ENCODE measurements at regions not wholly inside any gene's neighbourhood (a gene's known extent, or its start where the extent isn't known, plus 50 kb on each side); places are given as distances from the start of the nearest gene placed in this dataset.
"Not testable (repeated sequence)": the region's sequence is repeated elsewhere in the genome, so short reads cannot be mapped to it uniquely, and the experiment has no call there.

DNA sequence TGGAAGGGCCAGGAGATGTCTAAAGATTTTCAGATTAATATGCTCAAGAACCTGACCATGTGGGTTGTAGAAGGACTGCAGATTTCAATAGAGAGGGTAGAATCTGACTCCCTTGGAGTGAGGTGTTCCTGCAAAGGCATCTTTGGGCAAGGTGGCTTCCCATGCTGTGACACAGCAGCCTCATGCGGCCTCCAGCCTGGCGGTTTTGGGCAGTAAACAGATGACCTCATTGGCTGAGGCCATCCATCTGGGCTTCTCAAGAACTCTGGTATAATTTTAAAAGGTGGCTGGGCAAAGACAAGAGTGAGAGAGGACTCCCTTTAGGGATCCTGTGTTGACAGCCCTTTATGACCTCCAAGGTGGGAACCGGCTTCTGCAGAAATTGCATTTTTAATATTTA, 90.3 kb upstream of the ERCC6L2 start:
- no peak for DNase-seq (ENCODE audit: low read depth in 2 of 2)

DNA sequence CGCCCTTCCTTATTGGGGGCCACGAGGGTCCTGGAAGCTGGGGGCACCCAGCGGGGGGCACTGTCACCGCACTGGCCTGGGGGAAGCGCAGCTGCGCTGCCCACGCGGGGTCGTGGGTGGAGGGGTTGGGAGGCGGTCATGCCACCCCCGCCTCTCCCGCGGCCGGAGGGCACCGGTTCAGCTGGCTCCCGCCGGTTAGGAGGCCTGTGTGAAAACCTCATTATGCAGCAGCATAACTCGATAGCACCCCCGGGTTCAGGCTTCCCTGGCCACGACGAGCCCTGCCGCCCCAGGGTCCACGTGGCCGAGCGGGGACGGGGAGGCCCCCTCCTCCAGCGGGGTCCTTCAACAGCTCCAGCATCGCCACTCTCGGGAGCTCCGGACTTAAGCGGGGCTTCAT, 91.2 kb upstream of the ERCC6L2 start:
- no peak for DNase-seq (ENCODE audit: low read depth in 2 of 2)

DNA sequence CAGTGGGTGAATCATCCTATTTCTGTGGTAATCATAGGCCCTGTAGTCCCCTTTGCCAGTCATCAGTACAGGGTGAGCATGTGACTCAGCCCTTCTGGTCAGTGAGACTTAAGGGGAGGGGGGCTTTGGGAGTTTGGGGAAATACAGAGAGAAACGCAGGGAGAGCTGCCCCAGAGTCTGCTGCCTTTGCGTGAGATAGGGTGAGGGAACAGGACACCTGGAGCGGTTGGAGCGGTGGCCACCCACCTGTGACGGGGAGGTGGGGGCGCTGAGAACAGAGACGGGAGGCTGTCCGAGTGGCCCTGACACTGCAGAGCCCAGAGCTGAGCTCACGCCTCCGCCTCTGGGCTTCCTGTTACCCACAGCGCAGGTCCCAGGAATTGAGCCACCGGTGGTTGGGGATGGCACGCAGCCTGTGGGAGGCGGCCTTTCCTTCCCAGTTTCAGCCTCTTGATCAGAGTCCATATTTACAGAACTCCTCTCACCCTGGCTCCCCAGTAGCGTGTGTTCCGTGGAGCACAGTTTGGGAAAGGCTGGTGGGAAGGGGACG, 92.0 kb upstream of the ERCC6L2 start:
- DNase-seq (ENCODE audit: low read depth in 2 of 2), result peak in 1 of 2 donors; percentile 6

DNA sequence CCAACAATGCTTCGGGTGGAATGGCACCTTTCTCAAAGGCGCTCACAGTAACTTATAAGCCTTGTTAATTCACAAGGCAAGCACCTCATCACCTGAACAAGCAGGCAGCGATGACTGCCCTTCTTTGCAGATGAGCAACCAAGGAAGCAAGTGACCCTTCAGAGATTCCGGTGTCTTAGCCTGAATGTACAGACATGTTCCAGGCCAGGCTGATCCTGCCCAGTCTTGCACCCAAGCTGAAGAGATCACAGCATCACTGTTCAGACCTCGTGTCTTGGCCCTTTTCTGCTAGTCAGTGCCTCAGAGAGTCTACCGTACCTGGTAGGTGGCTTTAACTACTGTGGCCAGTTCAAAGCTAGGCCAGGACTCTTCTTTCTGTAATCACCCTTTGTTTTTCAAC, 94.7 kb upstream of the ERCC6L2 start:
- no peak for DNase-seq (ENCODE audit: low read depth in 2 of 2)

DNA sequence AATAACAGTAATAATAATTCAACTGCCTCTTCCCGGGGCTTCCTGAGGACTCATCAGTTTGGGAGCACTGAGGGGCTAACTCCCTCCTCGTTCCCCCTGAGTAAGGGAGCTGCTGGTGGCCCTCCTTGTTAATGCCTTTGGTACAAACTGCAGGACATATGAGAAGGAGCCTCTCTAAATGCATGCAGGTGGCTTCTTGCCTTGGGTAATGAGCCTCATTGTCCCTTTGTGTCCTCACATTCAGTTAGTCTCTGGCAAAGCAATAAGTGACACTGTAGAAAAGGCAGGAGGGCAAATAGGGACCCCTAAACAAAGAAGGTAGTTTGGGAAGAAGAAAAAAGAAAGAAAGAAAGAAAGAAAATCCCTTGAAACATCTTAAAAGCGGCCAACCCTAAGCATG, 95.4 kb upstream of the ERCC6L2 start:
- DNase-seq (ENCODE audit: low read depth in 2 of 2), result no peak

DNA sequence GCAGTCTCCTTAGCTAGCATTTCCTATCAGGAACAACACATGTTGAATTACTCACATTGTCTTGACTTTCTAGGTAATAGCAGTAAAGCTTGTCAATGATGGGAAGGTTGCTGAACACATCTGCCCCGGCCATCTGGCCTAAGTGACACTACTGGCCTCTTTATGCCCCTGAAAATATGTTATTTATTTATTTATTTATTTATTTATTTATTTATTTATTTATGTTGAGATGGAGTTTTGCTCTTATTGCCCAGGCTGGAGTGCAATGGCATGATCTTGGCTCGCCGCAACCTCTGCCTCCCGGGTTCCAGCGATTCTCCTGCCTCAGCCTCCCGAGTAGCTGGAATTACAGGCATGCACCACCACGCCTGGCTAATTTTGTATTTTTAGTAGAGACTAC, 95.9 kb upstream of the ERCC6L2 start:
- DNase-seq (ENCODE audit: low read depth in 2 of 2), result not testable (repeated sequence)

DNA sequence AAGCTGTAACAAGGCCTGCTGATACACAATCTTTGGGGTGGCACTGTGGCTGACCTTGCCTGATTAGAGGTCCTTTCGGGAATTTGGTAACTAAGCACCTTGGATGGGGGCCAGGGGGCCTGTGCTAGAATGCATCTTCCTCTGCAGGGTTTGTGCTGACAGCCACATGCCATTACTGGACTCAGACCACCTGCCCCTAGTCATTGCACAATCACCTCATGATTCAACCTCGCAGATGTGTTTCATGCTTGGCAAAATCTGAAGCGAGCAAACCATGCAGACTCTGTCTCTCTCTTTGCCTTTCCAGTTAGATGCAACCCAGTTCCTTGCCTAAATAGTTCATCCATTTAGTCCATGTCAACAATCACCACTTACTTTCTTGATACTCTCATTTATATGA, 96.5 kb upstream of the ERCC6L2 start:
- no peak for DNase-seq (ENCODE audit: low read depth in 2 of 2)

DNA sequence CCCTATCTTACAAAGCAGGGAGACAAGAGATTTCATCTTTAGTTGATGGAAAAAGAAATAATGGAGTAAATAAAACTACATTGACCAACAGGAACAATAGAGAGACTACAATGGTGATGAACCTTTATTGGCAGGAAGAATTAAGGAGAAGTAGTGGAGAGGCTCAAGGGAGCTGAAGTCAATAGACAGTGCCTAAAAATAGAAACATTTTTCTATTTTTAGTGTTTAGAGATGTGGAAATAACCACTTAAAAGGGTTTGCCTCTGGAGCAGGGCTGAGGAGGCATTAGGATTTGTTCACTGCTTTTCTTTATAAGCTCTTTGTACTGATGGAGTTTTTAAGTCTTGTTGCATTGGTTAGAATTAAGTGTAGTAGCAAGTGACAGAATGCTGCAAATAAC, 98.4 kb upstream of the ERCC6L2 start:
- DNase-seq (ENCODE audit: low read depth in 2 of 2), result no peak

DNA sequence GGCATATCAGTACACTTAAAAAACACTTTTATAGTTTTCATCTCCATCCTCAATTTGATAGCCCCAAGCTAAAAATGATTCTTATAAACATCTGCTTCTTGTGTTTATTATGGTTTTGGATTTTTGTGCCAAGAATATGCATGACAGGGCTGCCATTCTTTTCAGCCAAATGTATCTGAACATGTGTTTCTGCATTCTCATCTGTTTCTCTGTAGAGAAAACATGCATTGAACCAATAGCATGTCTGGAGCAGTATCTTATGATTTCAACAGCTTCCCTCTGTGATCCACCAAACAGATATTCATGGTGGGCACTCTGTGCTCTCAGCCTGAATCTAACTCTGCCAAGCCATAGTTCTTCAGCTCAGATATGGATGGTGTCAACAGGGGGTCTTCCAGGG, 99.3 kb upstream of the ERCC6L2 start:
- DNase-seq (ENCODE audit: low read depth in 2 of 2), result no peak

DNA sequence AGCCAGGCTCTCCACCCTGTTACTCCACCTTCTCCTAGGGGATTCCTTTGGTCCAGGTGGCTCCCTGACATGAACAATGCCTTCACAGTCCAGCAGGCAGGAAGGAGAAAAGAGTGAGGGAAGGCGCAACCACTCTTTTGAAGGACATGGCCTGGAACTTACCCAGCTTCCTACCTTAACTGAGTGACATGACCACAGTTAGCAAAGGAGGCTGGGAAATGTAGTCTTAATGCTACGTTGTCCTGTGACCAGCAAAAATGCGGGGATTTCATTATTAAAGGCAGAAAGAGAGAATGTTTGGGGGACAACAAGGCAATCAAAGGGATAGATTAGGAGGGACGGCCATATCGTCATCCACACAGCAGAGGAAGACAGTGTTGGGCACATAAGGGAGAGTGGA, 100.3 kb upstream of the ERCC6L2 start:
- DNase-seq (ENCODE audit: low read depth in 2 of 2), result no peak

DNA sequence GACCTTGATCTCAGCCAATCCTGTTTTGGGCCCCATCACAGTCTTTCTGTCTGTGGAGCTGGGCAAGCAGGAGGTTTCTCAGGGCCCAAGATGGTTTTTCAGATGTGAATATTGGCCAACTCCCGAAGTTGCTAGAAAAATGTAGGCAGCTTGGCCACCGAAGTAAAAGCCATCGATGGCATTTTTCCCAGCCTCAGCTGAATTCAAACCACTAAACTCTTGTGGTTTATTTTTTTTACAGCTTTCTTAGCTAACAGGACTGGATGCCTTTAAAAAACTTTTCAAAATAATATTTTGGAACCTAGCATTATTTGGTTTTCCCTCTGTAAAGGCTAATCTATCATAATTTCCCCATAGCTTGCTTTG, 102.5 kb upstream of the ERCC6L2 start:
- no peak for DNase-seq (ENCODE audit: low read depth in 2 of 2)

DNA sequence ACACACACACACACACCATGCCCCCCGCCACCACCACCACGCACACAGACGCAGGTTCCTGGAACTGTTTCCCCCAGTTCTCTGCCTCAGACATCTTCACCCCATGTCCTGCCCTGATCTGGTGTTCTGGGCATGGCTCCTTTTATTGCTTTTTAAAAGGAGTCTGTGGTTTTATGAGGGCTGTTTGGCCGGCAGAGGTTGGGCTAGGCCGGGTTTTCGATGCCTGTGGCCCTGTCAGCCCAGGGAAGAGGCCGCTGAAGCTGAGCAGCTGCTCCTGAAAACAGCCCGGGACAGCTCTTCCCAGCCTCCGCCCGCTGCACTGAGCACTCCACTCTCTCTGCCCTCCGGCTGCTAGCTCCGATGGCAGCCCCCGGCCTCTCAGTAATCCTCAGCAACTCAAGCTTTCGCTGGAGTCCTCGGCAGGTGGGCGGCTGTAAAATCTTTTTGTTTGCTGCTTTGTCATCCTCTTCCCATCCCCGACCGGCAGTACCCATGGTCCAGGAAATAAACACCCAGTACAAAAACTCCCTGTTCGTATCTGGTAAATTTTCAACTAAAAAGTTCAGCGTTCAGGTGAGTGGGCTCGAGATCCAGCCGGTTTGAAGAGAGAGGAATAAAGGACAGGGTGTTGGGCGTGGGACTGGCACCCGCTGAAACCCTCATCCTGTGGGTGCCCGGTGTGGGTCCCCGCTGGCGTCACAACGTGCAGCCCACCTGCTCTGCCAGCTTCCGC, 103.0 kb upstream of the ERCC6L2 start:
- DNase-seq (ENCODE audit: low read depth in 2 of 2), result no peak

DNA sequence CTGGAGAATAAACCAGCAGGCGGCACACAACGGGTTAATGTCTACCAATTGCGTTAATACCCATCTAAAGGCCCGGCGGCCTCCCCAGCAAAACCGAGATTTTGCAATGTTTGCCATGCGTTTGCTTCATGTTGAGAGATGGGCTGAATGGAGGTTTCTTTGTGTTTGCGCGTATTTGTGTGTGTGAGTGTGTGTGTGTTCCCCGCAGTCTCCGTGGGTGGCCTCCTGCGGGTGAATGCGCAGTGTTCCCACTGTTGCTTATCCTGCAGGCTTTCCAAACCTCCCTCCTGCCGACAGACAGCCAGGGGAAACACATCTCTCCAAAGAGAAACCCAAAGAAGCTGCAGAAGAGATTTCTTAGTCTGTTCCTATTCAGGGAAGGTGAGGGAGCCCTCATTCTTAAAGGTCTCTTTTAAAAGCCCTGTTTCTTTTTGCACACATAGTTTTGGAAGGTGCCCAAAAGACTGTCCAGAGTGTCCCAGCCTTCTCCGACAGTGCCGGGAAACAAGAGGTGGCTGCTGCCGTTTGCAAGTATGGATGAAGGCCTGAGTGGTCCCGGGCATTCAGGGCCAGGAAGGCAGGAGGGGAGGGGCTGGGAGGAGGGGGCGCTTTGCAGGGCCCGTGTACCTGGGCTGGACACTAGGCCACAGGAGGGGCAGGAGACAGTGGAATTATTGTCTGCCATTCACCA, 103.8 kb upstream of the ERCC6L2 start:
- DNase-seq (ENCODE audit: low read depth in 2 of 2), result no peak

DNA sequence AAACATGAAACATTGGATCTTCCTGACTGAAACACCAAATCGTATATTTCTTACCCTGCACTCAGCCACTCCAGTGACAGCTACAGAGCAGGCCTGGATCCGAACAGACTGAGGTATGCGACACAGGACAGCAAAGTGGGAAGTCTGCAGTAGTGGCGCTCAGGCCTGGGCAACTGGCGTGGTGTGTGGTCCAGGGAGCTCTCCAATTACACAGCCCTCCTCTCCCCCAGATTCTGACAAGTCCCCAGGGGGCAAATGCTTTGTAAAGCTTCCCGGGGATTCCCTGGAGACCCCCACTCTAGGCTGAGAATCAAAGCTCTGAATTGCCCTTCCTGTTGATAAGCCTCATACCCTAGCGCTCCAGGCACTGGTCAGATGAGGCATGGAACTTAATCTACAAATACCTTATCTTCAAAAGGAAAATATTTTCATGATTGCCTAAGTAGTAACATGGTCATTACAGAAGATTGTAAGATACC, 104.8 kb upstream of the ERCC6L2 start:
- DNase-seq (ENCODE audit: low read depth in 2 of 2), result no peak

DNA sequence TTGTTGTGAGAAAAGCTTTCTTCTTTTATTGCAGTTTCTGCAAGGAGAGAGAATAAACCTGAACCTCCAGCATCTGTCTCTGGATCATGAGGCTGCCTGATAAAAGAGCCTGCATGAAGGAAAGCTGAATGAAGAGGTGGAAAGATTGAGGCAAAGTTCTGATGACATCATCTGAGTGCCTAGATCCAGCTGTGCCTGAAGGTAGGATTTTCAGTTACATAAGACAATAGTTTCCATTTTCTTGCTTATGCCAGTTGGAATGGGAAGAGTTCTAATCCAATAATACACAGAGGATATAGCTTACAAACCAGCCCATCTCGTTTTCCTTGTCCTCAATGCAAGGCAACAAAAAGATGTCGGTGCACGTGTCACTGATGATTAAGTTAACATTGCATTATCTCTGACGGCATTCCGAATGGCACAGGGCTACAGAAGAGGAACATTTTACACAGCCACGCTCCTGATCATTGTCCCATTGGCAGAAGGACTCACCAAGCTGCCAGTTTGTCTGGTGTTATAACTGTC, 105.5 kb upstream of the ERCC6L2 start:
- DNase-seq (ENCODE audit: low read depth in 2 of 2), result no peak

DNA sequence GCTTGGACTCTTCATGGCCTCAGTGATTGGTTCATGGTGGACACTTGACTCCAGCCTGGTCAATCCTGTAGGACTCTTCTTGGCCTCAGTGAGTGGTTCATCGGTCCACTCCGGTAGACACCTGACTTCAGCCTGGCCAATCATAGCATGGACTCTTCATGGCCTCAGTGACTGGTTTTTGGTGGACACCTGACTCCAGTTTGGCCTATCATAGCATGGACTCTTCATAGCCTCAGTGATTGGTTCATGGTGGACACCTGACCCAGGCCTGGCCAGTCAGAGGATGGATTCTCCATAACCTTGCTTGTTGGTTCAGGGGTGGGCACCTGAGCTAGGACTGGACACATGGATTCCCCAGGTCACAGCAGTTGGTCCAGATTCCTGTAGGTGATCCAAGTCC, 106.0 kb upstream of the ERCC6L2 start:
- no peak for DNase-seq (ENCODE audit: low read depth in 2 of 2)

DNA sequence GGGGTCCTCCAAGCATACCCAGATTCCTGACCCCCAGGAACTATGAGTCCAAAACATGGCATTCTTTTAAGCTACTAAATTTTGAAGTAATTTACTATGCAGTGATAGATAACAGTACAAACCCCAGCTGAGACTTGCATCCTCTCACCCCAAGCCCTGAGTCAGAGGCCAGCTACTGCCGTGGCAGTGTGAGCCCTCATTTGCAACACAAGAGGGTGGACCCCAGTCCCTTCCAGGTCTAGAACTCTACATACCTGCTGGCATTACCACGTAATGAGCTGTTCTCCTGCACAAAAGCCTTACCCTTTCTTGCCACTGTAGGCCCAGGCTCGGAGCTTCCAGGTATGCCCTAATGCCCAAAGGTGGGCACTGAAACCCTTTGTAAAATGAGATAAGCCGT, 108.6 kb upstream of the ERCC6L2 start:
- no peak for DNase-seq (ENCODE audit: low read depth in 2 of 2)

DNA sequence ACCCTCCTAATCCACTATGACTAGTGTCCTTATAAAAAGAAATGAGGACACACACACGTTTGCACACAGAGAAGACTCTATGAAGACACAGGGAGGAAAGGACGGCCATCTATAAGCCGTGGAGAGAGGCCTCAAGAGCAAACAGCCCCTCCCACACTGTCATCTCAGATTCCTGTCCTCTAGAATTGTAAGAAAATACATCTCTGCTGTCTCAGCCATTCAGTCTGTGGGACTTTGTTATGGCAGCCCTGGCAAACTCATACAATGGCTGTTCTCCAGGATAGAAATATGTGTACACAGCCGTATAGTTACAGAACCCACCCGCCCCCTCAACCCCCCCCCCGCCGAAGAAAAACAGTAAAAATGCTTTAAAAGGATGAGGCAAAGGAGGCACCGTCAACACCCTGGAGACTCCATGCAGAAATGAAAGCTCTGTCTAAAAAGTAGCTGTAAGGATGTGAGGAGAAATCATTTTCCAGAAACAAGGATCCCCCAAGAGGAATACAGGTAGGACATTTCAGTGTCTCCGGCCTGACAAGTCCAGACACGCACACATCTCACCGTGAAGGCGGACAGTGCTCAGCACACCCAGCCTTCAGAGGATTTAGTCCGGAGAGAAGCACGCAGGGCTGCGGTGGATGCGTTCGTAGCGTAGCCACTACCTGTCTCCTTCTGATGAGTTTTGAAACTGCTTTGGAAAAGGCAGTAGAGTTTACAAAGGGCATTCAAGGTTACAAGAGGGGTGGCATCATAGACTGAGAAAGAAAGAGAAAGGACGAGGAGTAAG, 110.8 kb upstream of the ERCC6L2 start:
- DNase-seq (ENCODE audit: low read depth in 2 of 2), result no peak

DNA sequence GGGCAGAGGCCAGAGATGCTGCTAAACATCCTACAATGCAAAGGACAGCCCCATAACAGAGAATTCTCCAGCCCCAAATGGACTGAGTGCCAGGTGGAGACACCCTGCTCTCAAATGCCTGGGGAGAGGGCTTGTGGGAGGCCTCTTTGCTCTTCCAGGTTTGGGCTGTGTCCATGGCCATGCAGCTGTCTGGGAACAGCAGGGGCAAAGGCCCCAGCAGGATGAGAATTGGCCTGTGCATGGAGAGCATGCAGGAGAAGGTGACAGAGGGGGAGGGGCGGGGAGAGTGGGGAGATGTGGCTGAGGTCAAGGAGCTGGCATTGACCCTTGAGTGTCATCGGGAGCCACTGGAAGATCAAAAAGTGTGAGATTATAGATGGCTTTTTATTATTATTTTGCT, 111.5 kb upstream of the ERCC6L2 start:
- no peak for DNase-seq (ENCODE audit: low read depth in 2 of 2)

DNA sequence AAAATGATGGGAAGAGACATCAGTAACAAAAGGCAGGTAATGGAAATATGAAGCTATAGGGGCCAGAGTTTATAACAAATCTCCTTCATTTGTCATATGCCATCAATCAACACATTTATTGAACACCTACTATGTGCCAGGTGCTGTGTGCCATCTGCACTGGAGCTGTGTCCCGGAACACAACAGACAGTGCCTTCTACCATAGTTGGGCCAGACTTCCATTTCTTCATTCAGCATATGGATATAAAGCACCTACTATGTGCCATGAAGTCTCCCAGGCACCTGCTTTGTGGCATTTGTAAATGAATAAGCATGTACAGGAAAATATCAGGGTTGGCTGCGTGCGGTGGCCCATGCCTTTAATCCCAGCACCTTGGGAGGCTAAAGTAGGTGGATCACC, 112.5 kb upstream of the ERCC6L2 start:
- no peak for DNase-seq (ENCODE audit: low read depth in 2 of 2)

DNA sequence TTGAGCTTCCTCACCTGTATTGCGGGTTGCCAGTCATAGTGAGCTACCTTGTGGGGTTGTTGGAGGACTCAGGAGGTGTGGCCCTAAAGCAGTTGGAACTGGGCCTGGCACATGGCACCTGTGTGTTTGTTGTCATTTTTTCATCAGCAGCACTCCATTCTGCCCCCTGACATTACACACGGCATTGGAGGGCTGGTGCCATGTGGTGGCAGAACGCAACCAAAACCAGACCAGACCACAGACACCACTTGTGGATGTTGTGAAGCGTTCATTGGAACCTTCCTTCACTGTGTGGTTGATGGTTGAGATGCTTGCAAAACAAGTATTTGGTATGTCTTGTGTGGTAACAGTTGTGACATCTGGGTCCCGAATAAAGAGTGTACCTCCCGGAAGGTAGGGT, 113.2 kb upstream of the ERCC6L2 start:
- DNase-seq (ENCODE audit: low read depth in 2 of 2), result no peak

DNA sequence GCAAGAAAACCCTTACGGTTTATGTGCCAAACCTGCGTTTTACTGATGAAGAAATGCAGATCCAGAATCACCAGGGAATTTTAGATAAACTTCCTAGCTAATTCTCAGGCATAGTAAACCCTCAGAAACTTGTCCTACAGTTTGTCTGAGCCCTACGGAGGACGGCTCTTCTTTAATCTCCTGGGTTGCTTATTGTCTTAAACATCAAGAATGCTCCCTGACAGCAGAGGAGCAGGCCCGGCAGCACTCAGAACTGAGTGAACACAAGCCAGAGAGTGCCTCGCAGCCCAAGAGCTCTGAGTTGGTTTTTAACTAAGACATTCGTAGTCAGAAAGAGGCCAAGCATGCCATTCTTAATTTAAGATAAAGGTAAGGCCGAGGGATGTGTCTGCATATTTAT, 114.7 kb upstream of the ERCC6L2 start:
- DNase-seq (ENCODE audit: low read depth in 2 of 2), result no peak

All from lung microvascular endothelial cell (primary cell).